CD4-positive, CD25-positive, alpha-beta regulatory T cell (primary cell): ENCODE measurements at regions not wholly inside any gene's neighbourhood (a gene's known extent, or its start where the extent isn't known, plus 50 kb on each side); places are given as distances from the start of the nearest gene placed in this dataset.
A peak's percentile ranks its signal among the peaks of the same experiment; 100 is the strongest.
"Not testable (repeated sequence)": the region's sequence is repeated elsewhere in the genome, so short reads cannot be mapped to it uniquely, and the experiment has no call there.

Source experiments
- ATAC-seq, 2 donors: fragments of 150-1000 bp; cut with Tn5 transposase; one replicate each; pipeline ENCODE4 v1.10.0; 2021; ENCODE audit warnings: low read depth in 2 of 2, moderate number of reproducible peaks in 2 of 2, moderate library complexity in 1 of 2
- DNase-seq, 3 donors: peaks; one replicate each; pipeline versions ENCODE4 v3.0.0 to v3.0.0-alpha.2; 2012 to 2022; ENCODE audit warnings: mixed read lengths in 1 of 3
- H3K27ac ChIP-seq: one replicate; pipeline ENCODE4 v1.7.0; 2013; ENCODE audit warnings: mild to moderate bottlenecking, low read length; ENCODE audit not compliant: insufficient read depth, poor library complexity, severe bottlenecking
- H3K27me3 ChIP-seq: one replicate; pipeline ENCODE4 v1.7.0; 2013; ENCODE audit warnings: low read length; ENCODE audit not compliant: control insufficient read depth, insufficient read depth
- H3K36me3 ChIP-seq: one replicate; pipeline ENCODE4 v1.7.0; 2013; ENCODE audit warnings: mild to moderate bottlenecking, low read length, moderate library complexity; ENCODE audit not compliant: control insufficient read depth, insufficient read depth
- H3K4me1 ChIP-seq: 2 replicates; pipeline ENCODE4 v1.7.0; 2013; ENCODE audit warnings: mild to moderate bottlenecking, low read length; ENCODE audit not compliant: insufficient read depth, control insufficient read depth, poor library complexity, severe bottlenecking
- H3K4me3 ChIP-seq: one replicate; pipeline ENCODE4 v1.7.0; 2013; ENCODE audit warnings: low read depth, mild to moderate bottlenecking, low read length, moderate library complexity
- H3K9me3 ChIP-seq, 2 experiments: 1 replicate in 1 of 2; 2 replicates in 1 of 2; pipeline ENCODE4 v1.7.0; 2013; ENCODE audit warnings: low read length in 2 of 2, mild to moderate bottlenecking in 1 of 2, moderate library complexity in 1 of 2; ENCODE audit not compliant: control insufficient read depth in 2 of 2
- H3K27ac Mint-ChIP-seq, 3 donors: one replicate each; pipeline ENCODE4 v1.8.0; 2020 to 2022; ENCODE audit warnings: mild to moderate bottlenecking in 3 of 3, mixed read lengths in 3 of 3, moderate library complexity in 2 of 3
- H3K27me3 Mint-ChIP-seq: one replicate; pipeline ENCODE4 v1.8.0; 2022; ENCODE audit warnings: mild to moderate bottlenecking, mixed read lengths
- H3K36me3 Mint-ChIP-seq: one replicate; pipeline ENCODE4 v1.8.0; 2020; ENCODE audit warnings: mixed read lengths
- H3K4me1 Mint-ChIP-seq, 4 donors: one replicate each; pipeline ENCODE4 v1.8.0; 2020 to 2022; ENCODE audit warnings: mixed read lengths in 4 of 4, mild to moderate bottlenecking in 1 of 4
- H3K4me3 Mint-ChIP-seq, 4 donors: one replicate each; pipeline ENCODE4 v1.8.0; 2020 to 2022; ENCODE audit warnings: mild to moderate bottlenecking in 4 of 4, mixed read lengths in 4 of 4, moderate library complexity in 3 of 4
- H3K9me3 Mint-ChIP-seq, 7 donors: one replicate each; pipeline ENCODE4 v1.8.0; 2020 to 2022; ENCODE audit warnings: mixed read lengths in 7 of 7, mild to moderate bottlenecking in 3 of 7, moderate library complexity in 2 of 7

DNA sequence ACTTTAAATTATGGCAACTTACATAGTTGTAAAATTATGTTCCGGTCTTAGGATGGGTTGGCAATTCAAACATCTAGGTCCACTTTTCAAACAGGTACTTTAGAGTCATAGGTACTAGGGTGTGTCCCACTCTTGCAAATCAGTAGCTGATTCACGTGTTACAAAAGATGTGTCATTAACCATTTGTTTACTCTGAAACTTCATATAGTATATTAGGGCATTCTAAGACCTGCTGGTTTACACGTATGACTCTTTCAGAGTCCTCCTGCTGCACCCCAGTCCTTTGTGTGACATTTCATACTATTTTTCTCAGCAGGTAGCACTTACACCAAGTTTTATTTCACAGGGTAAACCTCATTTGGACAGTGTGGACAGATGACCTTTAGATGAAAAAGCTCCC, 131.8 kb upstream of the PLEKHM1 start:
- H3K9me3 ChIP-seq, H3K27ac Mint-ChIP-seq, H3K4me1 Mint-ChIP-seq, ATAC-seq, H3K36me3 ChIP-seq, H3K36me3 Mint-ChIP-seq, H3K4me1 ChIP-seq, H3K27me3 Mint-ChIP-seq, H3K9me3 Mint-ChIP-seq, H3K4me3 Mint-ChIP-seq, DNase-seq, H3K4me3 ChIP-seq, H3K27me3 ChIP-seq, H3K27ac ChIP-seq: not testable (repeated sequence)

- Mint-ChIP-seq H3K4me1 (peaks cover 0 to 5% (median 1%) of the 10 kb centered on the region in 4 donors), H3K9me3 (no peaks in the 10 kb centered on the region), H3K27me3 (no peaks in the 10 kb centered on the region), H3K27ac (no peak overlapping the region), H3K4me3 (no peak overlapping the region), H3K36me3 (peaks cover 21% of the 10 kb centered on the region)
- Histone ChIP-seq H3K27ac (no peak overlapping the region), H3K4me3 (no peak overlapping the region), H3K36me3 (peaks cover 32% of the 10 kb centered on the region), H3K4me1 (no peaks in the 10 kb centered on the region), H3K27me3 (no peaks in the 10 kb centered on the region), H3K9me3 (no peaks in the 10 kb centered on the region)
- DNase-seq (no peak), ATAC-seq (no peak)
Measured at GRCh38 chr17:45628019-45628418, 137.5 kb upstream of the PLEKHM1 start.

DNA sequence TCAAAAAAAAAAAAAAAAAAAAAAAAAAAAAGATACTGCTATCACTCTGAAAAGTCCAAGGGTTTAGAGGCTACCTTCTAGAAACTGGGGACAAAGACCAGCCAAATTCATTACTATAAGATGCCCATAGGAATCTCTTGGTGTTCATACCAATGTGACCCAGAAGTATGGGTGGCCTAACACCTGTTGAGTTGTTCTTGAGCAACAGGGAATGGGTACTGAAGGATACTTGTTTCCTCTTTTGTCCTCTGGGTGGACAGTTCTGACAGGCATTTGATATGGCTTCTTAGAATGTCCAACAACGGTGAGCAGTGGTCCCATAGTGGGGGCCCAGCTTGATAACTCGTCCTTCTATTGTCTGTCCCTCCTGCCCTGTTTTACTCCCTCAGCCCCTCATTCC, 141.4 kb upstream of the PLEKHM1 start:
- no peaks in the 10 kb centered on the region for H3K9me3 Mint-ChIP-seq
- no peak for ATAC-seq
- H3K27me3 Mint-ChIP-seq: no peaks in the 10 kb centered on the region
- peaks cover 0 to 11% (median 4%) of the 10 kb centered on the region in 4 donors for H3K4me1 Mint-ChIP-seq
- no peak overlapping the region for H3K27ac Mint-ChIP-seq
- Histone ChIP-seq H3K27me3 (no peaks in the 10 kb centered on the region), H3K4me3 (no peak overlapping the region), H3K9me3 (no peaks in the 10 kb centered on the region), H3K27ac (no peak overlapping the region), H3K36me3 (peaks cover 52% of the 10 kb centered on the region), H3K4me1 (no peaks in the 10 kb centered on the region)
- DNase-seq: no peak
- H3K4me3 Mint-ChIP-seq: no peak overlapping the region
- H3K36me3 Mint-ChIP-seq: peaks cover 40% of the 10 kb centered on the region

GRCh38 chr17:45639297-45639849, 144.7 kb upstream of the CRHR1 start:
- DNase-seq: no peak
- H3K4me3 ChIP-seq: no peak overlapping the region
- Mint-ChIP-seq H3K9me3 (no peaks in the 10 kb centered on the region), H3K27me3 (no peaks in the 10 kb centered on the region), H3K27ac (no peak overlapping the region), H3K4me3 (no peak overlapping the region), H3K4me1 (peaks cover 6 to 12% (median 7%) of the 10 kb centered on the region in 4 donors), H3K36me3 (peaks cover 16% of the 10 kb centered on the region)
- H3K9me3 ChIP-seq: no peaks in the 10 kb centered on the region
- no peak overlapping the region for H3K27ac ChIP-seq
- peaks cover 31% of the 10 kb centered on the region for H3K36me3 ChIP-seq
- H3K27me3 ChIP-seq: no peaks in the 10 kb centered on the region
- peaks cover 5% of the 10 kb centered on the region for H3K4me1 ChIP-seq
- ATAC-seq: no peak

GRCh38 chr17:45640141-45640850, 143.8 kb upstream of the CRHR1 start:
- H3K4me3 ChIP-seq: no peak overlapping the region
- no peaks in the 10 kb centered on the region for H3K27me3 Mint-ChIP-seq
- H3K4me3 Mint-ChIP-seq: no peak overlapping the region
- H3K36me3 Mint-ChIP-seq: peaks cover 15% of the 10 kb centered on the region
- peaks cover 27% of the 10 kb centered on the region for H3K36me3 ChIP-seq
- no peaks in the 10 kb centered on the region for H3K9me3 Mint-ChIP-seq
- H3K27ac ChIP-seq: no peak overlapping the region
- H3K27me3 ChIP-seq: no peaks in the 10 kb centered on the region
- ATAC-seq (peak; percentile 58 to 59), DNase-seq (peak; percentile 56 to 77 (median 63))
- H3K27ac Mint-ChIP-seq: no peak overlapping the region
- peaks cover 6 to 12% (median 7%) of the 10 kb centered on the region in 4 donors for H3K4me1 Mint-ChIP-seq
- peaks cover 5% of the 10 kb centered on the region for H3K4me1 ChIP-seq
- no peaks in the 10 kb centered on the region for H3K9me3 ChIP-seq

DNA sequence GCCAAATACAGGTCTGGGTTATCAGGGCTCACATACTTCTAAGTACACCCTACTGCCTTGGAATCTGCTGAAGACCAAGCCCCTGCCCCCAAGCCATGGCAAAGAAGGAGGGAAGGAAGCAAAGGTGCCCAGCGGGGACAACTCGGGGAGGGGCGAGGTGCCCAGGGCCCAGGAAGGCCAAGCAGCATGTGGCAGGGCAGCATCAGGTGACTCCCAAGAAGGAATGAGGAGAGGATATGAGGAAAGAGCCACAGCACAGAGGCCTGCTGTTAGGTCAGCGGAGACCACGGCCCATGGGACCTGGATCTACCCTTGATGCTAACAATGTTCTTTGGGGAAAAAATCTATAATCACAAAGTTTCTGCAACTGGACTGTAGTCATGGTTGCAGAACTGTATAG, 142.6 kb upstream of the CRHR1 start:
- peaks cover 5% of the 10 kb centered on the region for H3K4me1 ChIP-seq
- peaks cover 6 to 12% (median 11%) of the 10 kb centered on the region in 4 donors for H3K4me1 Mint-ChIP-seq
- H3K27me3 Mint-ChIP-seq: no peaks in the 10 kb centered on the region
- H3K9me3 ChIP-seq: no peaks in the 10 kb centered on the region
- H3K9me3 Mint-ChIP-seq: no peaks in the 10 kb centered on the region
- H3K27ac ChIP-seq: no peak overlapping the region
- H3K4me3 ChIP-seq: no peak overlapping the region
- H3K36me3 Mint-ChIP-seq: peaks cover 5% of the 10 kb centered on the region
- H3K36me3 ChIP-seq: peaks cover 20% of the 10 kb centered on the region
- no peak overlapping the region for H3K4me3 Mint-ChIP-seq
- peak overlapping the region in 2 of 3 donors; percentile 31 to 67 for H3K27ac Mint-ChIP-seq
- no peaks in the 10 kb centered on the region for H3K27me3 ChIP-seq
- no peak for DNase-seq
- no peak for ATAC-seq

GRCh38 chr17:45643591-45643990, 140.5 kb upstream of the CRHR1 start:
- no peak for DNase-seq
- peaks cover 5% of the 10 kb centered on the region for H3K4me1 ChIP-seq
- no peak overlapping the region for H3K4me3 ChIP-seq
- Mint-ChIP-seq H3K27me3 (no peaks in the 10 kb centered on the region), H3K9me3 (no peaks in the 10 kb centered on the region), H3K4me3 (no peak overlapping the region), H3K27ac (peak overlapping the region in 1 of 3 donors; percentile 16), H3K36me3 (peaks cover 5% of the 10 kb centered on the region), H3K4me1 (peaks cover 6 to 12% (median 11%) of the 10 kb centered on the region in 4 donors)
- ATAC-seq: no peak
- peaks cover 8% of the 10 kb centered on the region for H3K36me3 ChIP-seq
- H3K27me3 ChIP-seq: no peaks in the 10 kb centered on the region
- no peaks in the 10 kb centered on the region for H3K9me3 ChIP-seq
- H3K27ac ChIP-seq: no peak overlapping the region

GRCh38 chr17:45644637-45645036, 139.5 kb upstream of the CRHR1 start:
- not testable (repeated sequence) for H3K9me3 ChIP-seq, H3K36me3 Mint-ChIP-seq, H3K4me3 ChIP-seq, H3K27me3 ChIP-seq, H3K4me1 ChIP-seq, DNase-seq, H3K4me3 Mint-ChIP-seq, H3K27ac Mint-ChIP-seq, H3K9me3 Mint-ChIP-seq, H3K27ac ChIP-seq, ATAC-seq, H3K27me3 Mint-ChIP-seq, H3K36me3 ChIP-seq
- H3K4me1 Mint-ChIP-seq: peaks cover 6 to 12% (median 11%) of the 10 kb centered on the region in 4 donors
